ENCODE measurements at regions not wholly inside any gene's neighbourhood (a gene's known extent, or its start where the extent isn't known, plus 50 kb on each side); places are given as distances from the start of the nearest gene placed in this dataset.

- TF ChIP-seq POLR2AphosphoS5 (IDR thresholded peaks at IDR 0.05; ENCODE audit: borderline replicate concordance, low read depth, low read length) (no peak), EZH2 (IDR thresholded peaks at IDR 0.05) (no peak)
Measured at GRCh38 chr5:133819977-133820471, 148.4 kb downstream of the C5orf15 start.
